OCI-LY3 (cell line): ENCODE measurements at regions not wholly inside any gene's neighbourhood (a gene's known extent, or its start where the extent isn't known, plus 50 kb on each side); places are given as distances from the start of the nearest gene placed in this dataset.

Source experiments
- EZH2phosphoT487 ChIP-seq: fragments of 200-600 bp; shearing (Covaris generic); IDR thresholded peaks from 2 replicates; pipeline ENCODE4 v1.6.1; 2018; ENCODE audit warnings: antibody characterized with exemption, mixed run types, low read depth
- TF ChIP-seq, protein P1 (sequence below): fragments of 200-600, 300-600 bp; sonication (generic); IDR thresholded peaks from 2 replicates; pipeline ENCODE4 v1.5.1; 2014; ENCODE audit warnings: antibody characterized with exemption, low read length, low read depth

- TF ChIP-seq, protein P1, sequence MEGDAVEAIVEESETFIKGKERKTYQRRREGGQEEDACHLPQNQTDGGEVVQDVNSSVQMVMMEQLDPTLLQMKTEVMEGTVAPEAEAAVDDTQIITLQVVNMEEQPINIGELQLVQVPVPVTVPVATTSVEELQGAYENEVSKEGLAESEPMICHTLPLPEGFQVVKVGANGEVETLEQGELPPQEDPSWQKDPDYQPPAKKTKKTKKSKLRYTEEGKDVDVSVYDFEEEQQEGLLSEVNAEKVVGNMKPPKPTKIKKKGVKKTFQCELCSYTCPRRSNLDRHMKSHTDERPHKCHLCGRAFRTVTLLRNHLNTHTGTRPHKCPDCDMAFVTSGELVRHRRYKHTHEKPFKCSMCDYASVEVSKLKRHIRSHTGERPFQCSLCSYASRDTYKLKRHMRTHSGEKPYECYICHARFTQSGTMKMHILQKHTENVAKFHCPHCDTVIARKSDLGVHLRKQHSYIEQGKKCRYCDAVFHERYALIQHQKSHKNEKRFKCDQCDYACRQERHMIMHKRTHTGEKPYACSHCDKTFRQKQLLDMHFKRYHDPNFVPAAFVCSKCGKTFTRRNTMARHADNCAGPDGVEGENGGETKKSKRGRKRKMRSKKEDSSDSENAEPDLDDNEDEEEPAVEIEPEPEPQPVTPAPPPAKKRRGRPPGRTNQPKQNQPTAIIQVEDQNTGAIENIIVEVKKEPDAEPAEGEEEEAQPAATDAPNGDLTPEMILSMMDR, result no peak
- TF ChIP-seq EZH2phosphoT487, result no peak
These were observed 173.1 kb upstream of the SLIT2 start for GRCh38 chr4:20078644-20079043.
